ENCODE measurements at regions not wholly inside any gene's neighbourhood (a gene's known extent, or its start where the extent isn't known, plus 50 kb on each side); places are given as distances from the start of the nearest gene placed in this dataset.

DNA sequence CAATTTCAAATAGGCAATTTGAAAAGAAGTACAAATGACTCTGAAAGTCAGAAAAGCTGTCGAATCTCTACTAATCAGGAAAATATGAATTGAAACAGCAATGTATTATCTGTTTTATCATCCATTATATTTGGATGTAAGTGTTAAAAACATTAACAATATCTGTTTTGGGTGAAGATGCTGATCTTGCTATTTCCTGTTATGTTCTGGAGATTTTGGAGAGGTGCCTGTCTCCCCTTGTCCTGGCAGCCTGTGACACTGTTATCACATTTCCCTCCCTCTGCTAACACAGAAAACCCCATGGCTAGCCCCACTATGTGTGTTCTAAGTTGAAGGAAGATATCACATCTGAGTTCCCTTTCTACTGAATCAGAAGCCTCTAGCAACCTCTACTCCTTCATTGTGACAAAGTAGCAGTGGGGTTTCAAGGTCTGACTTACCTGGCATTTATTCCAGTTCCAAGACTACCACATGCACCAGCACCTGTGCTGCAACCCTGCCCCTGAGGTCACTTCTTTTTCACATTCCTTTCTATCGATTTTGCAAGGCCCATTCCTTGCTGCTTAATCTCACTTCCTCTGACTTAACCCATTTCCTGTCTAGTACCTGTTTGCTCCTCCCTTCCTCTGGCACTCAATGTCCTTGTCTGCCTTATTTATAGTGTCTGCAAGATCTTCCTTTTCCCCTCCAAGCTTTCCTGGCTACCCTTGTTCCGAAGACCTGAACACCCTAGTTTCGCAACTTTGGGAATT is 95.5 kb upstream of the COL8A1 start:
- no peak for DNase-seq

- no peak for DNase-seq
Observed at GRCh38 chr3:99541181-99541580, 97.2 kb upstream of the COL8A1 start.

GRCh38 chr3:99537416-99537815 is 101.0 kb upstream of the COL8A1 start:
- no peak for DNase-seq

DNA sequence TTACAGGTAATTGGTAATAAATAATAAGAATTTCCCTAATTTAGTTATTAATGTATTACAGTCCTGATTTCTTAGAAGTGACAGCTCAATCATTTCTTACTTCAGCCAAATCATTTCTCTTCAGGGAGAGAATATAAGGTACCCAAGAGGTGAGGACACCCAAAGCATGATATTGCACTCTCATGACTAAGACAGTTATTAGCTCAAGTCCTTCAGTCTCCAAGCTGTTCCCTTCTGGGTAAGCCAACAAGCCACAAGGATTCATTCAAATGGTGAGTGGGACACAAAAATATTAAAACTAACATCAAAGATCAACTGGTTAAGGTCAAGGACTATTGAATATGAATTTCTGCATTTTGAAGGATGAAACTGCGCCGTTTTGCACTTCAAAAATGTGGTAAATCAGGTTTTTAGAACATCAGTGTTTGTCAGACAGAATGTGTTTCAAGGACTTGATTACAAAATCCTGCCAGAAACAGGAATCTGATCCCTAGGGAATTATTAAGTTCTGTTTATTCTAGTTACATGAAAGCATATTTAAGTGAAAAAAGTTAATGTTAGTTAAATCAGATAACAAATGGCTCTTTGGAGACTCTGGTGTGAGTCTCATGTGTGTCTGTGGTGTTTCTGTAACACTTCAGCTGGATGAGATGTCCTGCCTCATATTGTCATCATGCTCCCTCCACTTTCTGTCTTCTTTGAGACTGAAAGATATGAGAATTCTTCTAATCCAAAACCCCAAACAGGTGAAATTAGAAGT is 101.7 kb upstream of the COL8A1 start:
- no peak for DNase-seq

- no peak for DNase-seq
Observed at GRCh38 chr3:99534951-99535704, 103.3 kb upstream of the COL8A1 start.

DNA sequence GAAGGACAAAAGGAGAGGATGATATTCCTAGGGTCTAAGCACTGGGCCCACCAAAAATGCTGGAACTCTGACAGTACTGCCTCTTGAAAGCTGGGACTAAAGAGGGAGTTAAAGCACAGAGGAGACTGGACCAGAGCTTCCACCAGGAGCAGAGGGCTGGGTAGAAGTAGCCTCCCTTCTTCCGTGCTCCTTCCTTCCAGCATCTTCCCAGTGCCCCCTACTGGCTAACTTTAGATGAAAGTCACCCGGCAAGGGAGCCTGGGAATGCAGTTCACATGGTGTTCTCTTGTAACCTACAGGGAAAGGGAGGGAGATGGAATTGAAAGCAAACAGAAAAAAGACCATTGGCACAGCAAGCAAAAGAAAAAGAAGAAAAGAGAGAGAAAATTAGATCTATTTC is 106.1 kb upstream of the COL8A1 start:
- peak in 10 of 56 donors; percentile 0 to 11 (median 2) for DNase-seq

DNA sequence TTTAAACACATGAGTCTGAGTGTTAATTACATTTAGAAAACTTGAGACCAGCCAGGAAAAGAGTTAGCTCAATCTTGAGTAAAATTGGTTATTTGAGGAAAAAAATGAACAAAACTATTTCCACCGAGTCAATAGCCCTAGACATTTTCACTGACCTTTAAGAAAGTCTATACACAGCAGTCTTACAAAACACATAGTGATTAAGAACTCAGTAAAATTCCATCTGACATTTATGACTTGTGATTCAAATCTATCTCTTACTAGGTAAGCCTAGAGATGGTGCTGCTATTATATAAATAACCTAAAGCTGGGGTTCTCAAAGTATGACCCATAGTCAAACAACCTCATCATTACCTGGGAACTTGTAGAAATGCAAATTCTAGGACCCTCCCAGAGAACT is 109.1 kb upstream of the COL8A1 start:
- no peak for DNase-seq

DNA sequence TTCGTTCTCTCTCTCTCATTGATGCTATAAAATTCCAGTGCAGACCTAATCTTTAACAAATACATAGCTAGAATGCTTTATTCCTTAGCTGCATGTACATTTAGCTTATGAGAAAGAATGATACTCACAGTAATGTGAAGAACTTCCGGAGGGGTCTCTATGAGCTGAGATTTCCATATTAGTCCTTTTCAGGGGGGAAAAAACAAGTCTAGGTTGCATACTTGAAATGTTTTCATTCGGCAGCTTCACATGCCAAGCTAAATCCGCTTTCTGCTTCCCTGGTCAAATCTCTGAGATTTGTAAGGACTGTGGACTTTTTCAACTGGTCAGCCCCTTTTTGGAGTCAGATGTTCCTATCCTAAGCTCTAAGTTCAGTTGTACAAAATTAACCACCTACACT is 111.5 kb upstream of the COL8A1 start:
- no peak for DNase-seq

DNA sequence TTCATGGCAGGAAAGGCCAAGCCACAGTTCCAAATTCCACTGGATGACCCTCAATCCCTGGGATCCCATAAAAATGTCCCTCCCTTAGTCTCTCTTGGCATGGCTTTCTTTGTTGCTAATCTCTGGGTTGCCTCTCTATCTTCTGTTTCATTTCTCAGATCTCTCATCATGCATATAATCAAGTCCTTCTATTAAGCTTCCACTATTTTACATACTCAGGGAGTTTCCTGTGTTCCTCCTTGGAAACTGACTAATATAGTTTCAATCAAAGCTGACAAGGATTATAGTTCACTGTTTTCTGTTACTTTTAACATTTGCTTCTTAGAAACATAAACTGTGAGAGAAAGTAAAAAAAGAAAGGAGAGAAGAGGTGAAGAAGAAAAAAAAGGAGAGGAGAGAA is 113.8 kb upstream of the COL8A1 start:
- DNase-seq, result no peak

- DNase-seq, result no peak
Observed at GRCh38 chr3:99523431-99524127, 114.8 kb upstream of the COL8A1 start.

GRCh38 chr3:99522147-99522546 is 116.2 kb upstream of the COL8A1 start:
- DNase-seq, result no peak

- no peak for DNase-seq
Observed at GRCh38 chr3:99521551-99521950, 116.8 kb upstream of the COL8A1 start.

DNA sequence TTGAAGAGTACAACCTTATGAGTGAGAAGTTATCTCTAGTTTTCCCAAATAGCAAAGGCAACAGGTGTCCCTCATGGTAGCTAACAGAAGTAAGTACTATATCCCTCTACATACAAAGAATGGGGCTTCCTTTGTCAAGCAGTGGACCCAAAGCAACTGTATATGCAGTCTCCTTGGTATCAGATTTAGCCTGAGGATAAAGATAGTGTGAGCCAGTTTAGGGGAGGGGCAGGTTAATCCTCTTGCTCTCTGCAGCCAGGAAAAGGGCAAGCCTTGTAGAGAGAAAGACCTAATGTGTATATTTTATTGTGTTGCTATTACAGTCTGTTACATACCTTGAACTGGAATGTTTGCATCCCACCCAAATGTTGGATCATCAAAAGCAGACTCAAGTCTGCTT is 117.9 kb upstream of the COL8A1 start:
- DNase-seq, result no peak

GRCh38 chr3:99516936-99517335 is 121.5 kb upstream of the COL8A1 start:
- no peak for DNase-seq

DNA sequence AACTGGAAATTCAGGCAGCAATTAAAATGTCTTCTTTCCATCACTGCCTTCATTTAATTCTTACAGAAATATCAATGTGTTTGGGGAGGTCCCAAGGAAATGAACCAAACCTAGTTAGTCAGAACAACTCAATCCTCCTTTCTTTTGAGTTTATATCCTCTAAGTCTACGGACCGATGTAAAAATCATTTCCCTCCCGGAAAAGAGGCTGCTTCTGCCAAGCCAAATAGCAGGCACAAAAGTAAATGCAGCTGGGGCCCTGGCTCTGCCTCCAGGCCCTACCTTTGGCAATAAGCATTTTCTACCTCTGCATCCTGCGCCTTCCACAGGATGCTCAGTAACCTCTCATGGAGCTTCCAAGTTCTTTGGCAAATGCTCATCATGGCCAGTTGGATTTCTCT is 122.5 kb upstream of the COL8A1 start:
- no peak for DNase-seq

GRCh38 chr3:99509224-99509623 is 129.2 kb upstream of the COL8A1 start:
- no peak for DNase-seq

GRCh38 chr3:99508191-99508590 is 130.2 kb upstream of the COL8A1 start:
- DNase-seq, result no peak

DNA sequence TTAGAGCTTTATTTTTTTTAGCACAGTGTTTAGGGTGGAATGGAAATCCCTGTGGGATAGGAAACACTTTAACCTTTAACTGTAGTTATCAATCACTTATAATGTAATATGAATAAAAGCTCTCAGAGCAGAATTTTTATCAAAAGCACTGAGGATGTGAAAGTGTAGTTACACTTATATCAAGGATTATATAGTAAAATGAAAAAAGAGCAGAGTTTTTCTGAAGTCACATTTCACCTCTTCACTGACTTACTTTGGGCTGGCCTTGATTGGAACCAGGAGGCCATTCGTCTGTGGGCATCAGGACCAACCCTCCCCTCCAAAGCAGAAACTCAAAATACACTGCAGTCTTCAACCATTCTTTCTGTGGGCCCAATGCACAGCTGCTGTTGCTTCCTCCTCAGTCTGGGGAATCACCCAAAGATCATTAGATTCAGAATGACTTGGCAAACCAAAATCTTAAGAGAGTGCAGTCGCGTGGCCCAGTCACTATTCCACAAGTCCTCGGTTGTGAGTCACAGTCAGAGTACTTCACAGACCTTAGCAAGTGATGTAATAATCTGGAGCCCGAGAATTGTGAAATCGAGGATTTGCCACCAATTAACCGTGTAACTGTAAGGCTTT is 132.6 kb upstream of the COL8A1 start:
- no peak for DNase-seq

GRCh38 chr3:99505200-99505599 is 133.2 kb upstream of the COL8A1 start:
- DNase-seq, result no peak

DNA sequence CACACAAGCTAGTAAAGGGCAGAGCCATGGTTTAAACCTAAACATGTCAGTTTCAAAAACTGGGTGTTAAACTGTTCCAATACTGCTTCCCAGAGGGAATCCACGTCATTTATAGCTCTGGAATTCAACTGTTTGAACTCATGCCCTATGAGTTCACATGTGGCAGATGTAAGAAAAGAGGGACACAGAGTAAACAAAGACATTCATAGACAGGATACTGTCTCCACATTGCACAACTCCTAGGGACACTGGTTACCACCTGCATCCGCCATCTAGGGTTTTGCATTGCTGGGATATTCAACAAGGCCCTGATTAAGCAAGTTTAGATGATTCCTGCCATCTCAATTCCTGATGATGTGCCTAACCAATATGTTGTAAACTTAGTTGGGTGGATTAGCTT is 134.1 kb upstream of the COL8A1 start:
- no peak for DNase-seq

DNA sequence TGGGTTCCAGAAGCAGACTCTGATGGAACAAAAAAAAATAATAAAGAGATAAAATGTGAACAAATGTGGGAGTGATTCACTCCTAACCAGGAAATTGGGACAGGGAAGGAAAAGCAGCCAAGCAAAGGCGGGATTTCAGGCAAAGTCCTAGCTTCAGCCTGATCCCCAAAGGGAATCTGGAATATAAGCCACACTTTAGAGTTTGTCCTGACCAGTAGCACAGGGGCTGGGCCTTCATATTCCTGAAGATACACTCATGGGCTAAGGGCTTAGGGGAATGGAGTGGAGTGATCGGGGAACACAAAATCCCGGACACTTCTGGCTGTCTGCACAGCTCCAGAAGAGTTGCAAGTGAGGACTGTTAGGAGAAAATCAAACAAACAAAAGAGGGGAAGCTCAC is 135.0 kb upstream of the COL8A1 start:
- no peak for DNase-seq
